Activated naive CD8-positive, alpha-beta T cell (primary cell): ENCODE measurements at regions not wholly inside any gene's neighbourhood (a gene's known extent, or its start where the extent isn't known, plus 50 kb on each side); places are given as distances from the start of the nearest gene placed in this dataset.

Source experiments
- H3K27ac Mint-ChIP-seq: one replicate; pipeline ENCODE4 v1.8.0; 2021; ENCODE audit warnings: mixed read lengths
- H3K27me3 Mint-ChIP-seq: one replicate; pipeline ENCODE4 v1.8.0; 2021; ENCODE audit warnings: mixed read lengths
- H3K36me3 Mint-ChIP-seq: one replicate; pipeline ENCODE4 v1.8.0; 2021; ENCODE audit warnings: mixed read lengths
- H3K4me1 Mint-ChIP-seq: one replicate; pipeline ENCODE4 v1.8.0; 2021; ENCODE audit warnings: low read depth, mixed read lengths
- H3K4me3 Mint-ChIP-seq: one replicate; pipeline ENCODE4 v1.8.0; 2021; ENCODE audit warnings: mild to moderate bottlenecking, mixed read lengths
- H3K9me3 Mint-ChIP-seq: one replicate; pipeline ENCODE4 v1.8.0; 2021; ENCODE audit warnings: low read depth, mixed read lengths

DNA sequence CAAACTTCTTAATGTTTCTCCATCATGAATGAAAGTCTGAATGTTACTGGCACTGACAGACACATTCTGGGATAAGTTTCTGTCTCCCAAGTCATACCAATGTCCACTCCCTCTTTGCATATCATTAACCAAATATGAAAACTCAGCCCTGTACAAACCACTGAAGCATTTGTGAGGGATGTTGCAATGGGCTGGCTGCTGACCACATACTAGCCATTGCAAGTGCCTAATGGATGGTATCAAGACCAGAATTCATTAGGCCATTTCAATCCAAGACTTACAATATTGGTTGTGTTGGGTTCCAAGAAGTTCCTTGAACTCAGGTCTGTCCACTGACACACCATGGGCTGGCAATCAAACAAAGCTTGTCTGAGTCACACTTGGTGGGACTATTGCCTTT lies 73.8 kb downstream of the CBLN2 start:
- no peaks in the 10 kb centered on the region for H3K36me3 Mint-ChIP-seq
- no peaks in the 10 kb centered on the region for H3K4me1 Mint-ChIP-seq
- H3K9me3 Mint-ChIP-seq, result peaks cover 9% of the 10 kb centered on the region
- no peaks in the 10 kb centered on the region for H3K27me3 Mint-ChIP-seq
- H3K27ac Mint-ChIP-seq, result no peak overlapping the region
- no peak overlapping the region for H3K4me3 Mint-ChIP-seq

DNA sequence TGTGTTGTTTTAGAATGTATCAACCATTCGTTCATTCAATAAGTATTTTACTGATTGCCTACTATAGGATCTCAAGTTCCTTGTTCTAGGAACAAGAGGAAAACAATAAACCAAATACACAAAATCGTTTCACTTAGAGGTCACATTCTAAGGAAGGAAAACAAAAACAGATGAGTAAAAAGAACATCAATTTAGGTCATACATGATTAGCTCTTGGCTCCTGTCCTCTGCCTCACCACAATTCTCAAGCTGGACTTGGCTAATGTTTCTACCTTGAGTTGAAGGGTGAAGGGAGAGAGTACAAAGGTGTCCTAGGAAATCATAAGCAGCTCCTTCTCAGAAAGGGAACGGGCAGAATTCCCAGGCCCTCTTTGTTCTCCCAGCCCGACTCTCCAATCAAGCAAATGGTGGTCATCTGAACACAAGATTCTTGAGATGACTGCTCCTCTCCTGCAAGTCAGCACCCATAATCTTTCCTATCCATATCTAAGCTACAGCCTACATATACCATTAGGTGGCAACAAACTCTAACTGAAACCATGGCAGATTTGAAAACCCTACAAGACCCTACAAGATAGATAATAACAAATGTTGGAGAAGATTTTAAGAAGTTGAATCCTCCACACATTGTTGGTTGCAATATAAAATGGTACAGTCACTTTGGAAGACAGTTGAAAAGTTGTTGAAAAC lies 76.0 kb downstream of the CBLN2 start:
- H3K27ac Mint-ChIP-seq, result no peak overlapping the region

DNA sequence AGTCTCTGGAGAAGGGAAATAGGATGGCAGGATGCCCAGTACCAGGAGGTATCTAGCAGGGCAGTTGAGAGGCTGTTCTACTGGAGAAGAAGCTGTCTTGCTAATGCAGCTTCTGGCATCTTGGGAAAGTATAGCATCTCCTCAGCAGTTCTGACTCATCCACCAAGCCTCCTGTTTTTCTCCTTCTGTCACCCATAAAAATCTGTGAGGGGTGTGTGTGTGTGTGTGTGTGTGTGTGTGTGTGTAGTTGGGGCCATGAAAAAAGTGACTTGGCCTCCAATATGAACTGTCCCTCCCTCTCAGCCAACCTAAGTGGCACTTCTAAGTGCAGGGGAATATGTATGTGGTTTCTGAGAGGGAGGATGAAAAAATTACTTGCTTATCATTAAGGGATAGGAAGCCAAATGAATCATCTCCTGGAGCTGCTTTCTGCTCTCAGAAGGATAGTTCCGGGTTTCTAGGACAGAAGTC lies 83.9 kb downstream of the CBLN2 start:
- Mint-ChIP-seq H3K9me3 (peaks cover 4% of the 10 kb centered on the region), H3K4me3 (no peak overlapping the region), H3K36me3 (no peaks in the 10 kb centered on the region), H3K27me3 (no peaks in the 10 kb centered on the region), H3K4me1 (no peaks in the 10 kb centered on the region), H3K27ac (no peak overlapping the region)

More for the DNA sequence above, 76.0 kb downstream of the CBLN2 start:
- no peak overlapping the region for H3K4me3 Mint-ChIP-seq
- H3K27me3 Mint-ChIP-seq, result no peaks in the 10 kb centered on the region
- peaks cover 13% of the 10 kb centered on the region for H3K9me3 Mint-ChIP-seq
- no peaks in the 10 kb centered on the region for H3K4me1 Mint-ChIP-seq
- no peaks in the 10 kb centered on the region for H3K36me3 Mint-ChIP-seq

DNA sequence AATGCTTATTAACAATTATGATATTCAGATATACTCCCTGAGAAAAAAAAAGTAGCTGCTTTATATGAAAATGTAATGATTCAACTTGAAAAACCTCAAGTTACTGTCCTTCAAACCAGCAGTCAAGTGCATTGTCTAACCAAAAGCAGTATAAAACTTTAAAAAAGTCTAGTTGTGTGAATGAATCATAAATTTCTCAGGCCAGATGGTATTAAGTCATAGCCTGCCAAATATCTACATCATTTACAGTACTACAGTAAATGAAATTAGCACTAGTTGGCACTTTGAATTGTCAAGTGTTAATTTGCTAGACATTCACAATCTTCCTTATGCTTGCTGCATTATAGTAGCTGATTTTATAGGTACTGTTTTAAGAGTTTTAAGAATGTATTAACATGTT lies 85.9 kb downstream of the CBLN2 start:
- H3K4me3 Mint-ChIP-seq, result no peak overlapping the region
- no peak overlapping the region for H3K27ac Mint-ChIP-seq
- H3K4me1 Mint-ChIP-seq, result no peaks in the 10 kb centered on the region
- no peaks in the 10 kb centered on the region for H3K27me3 Mint-ChIP-seq
- no peaks in the 10 kb centered on the region for H3K36me3 Mint-ChIP-seq
- no peaks in the 10 kb centered on the region for H3K9me3 Mint-ChIP-seq

DNA sequence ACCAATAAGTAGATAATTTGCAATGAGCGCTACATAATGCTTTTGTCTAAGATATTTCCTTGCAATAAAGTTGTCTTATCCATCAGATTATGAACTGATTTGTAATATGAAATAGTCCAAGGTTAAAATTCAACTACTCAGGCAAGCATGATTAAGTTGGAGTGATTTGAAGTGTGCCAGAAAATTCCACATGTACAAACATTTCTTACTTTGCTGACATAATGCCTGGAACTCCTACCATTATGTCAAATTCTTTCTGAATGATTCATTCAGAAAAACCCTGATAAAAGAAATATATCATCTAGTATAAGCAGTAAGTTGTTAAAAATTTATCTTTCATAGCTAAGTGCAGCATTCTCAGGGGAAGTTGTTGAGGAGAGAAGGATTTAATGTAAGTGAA lies 87.3 kb downstream of the CBLN2 start:
- Mint-ChIP-seq H3K36me3 (no peaks in the 10 kb centered on the region), H3K27ac (no peak overlapping the region), H3K9me3 (peaks cover 7% of the 10 kb centered on the region), H3K27me3 (no peaks in the 10 kb centered on the region), H3K4me1 (no peaks in the 10 kb centered on the region), H3K4me3 (no peak overlapping the region)

DNA sequence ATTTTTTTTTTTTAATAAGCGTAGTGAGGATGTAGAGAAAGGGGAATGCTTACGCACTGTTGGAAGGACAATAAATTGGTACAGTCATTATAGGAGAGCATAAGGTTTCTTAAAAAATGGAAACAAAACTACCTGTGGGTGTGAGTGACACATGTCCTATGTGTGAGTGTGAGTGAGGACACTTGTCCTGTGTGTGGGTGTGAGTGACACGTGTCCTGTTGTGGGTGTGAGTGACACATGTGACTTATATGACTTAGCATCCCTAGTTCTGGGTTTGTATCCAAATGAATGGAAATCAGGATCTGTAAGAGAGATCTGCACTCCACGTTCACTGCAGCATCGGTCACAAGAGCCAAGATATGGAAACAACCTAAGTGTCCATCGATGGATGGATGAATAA lies 91.8 kb downstream of the CBLN2 start:
- Mint-ChIP-seq H3K4me1 (no peaks in the 10 kb centered on the region), H3K4me3 (no peak overlapping the region), H3K27me3 (no peaks in the 10 kb centered on the region), H3K36me3 (no peaks in the 10 kb centered on the region), H3K9me3 (peaks cover 10% of the 10 kb centered on the region), H3K27ac (no peak overlapping the region)

DNA sequence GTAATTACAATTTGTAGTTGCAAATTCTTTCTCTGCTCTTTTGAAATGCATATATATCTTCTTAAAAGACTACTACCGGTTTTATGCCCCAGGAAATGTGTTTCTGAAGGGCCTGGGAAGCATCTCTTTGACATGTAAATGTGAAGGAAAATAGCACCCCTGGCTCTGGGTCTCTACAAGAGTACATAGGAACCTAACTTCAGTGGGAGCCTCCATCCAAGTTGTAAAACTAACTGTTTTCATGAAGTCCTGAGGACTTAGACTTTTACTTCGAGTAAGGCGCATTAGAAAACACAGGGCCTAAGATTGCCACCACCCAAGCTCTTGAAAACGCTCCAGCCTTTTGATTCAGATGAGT lies 99.4 kb downstream of the CBLN2 start:
- H3K4me3 Mint-ChIP-seq, result no peak overlapping the region
- H3K27me3 Mint-ChIP-seq, result no peaks in the 10 kb centered on the region
- no peaks in the 10 kb centered on the region for H3K36me3 Mint-ChIP-seq
- H3K4me1 Mint-ChIP-seq, result no peaks in the 10 kb centered on the region
- no peak overlapping the region for H3K27ac Mint-ChIP-seq
- H3K9me3 Mint-ChIP-seq, result peaks cover 12% of the 10 kb centered on the region

DNA sequence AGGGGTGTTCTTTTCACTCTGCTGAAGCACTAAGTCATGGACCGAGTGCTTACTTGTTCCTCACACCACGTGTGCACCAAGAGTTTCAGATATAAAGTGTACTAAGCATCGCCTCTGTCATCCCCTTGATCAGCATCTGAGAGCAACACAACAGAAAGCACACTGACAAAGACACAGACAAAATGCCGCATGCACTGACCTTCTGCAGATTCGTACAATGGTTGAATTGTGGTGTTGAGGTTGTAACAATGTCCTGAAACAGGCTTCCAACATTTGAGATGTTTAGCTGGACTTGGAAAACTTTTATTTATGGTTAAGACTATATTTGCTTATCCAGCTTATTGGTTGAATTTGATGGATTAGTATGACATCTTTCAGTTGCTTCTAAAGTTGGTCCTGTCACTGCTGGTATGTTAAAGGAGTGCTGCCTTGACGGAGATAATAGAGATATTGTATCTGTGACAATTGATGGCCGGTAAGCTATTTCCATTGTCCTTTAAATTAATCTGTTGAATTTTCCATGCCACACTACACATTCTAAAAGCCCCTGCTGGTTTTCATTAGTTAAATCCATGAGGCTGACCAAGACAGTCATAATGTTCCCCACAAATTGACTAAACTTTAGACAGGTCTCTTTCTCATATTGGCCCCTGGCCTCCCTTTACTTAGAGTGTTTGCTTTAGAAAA lies 99.9 kb downstream of the CBLN2 start:
- H3K27ac Mint-ChIP-seq, result no peak overlapping the region
- no peaks in the 10 kb centered on the region for H3K36me3 Mint-ChIP-seq
- no peak overlapping the region for H3K4me3 Mint-ChIP-seq
- H3K4me1 Mint-ChIP-seq, result no peaks in the 10 kb centered on the region
- H3K27me3 Mint-ChIP-seq, result no peaks in the 10 kb centered on the region
- H3K9me3 Mint-ChIP-seq, result peaks cover 14% of the 10 kb centered on the region

DNA sequence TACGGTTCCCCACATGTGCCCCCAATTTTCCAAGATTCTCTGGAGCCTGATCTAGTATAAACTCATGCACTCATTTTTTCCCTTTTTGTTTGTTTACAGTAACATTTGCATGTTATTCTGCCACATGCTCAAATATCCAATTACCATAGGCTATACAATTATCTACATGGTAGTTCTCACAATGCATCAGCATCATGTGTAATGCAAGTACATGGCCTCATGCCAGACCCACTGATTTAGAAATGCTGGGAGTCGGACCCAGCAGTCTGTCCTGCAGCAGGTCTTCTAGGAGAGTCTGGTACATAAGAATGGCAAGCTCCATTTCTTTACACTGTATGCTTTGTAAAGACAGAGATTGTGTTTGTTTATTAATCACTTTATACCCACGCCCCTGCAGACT lies 107.7 kb downstream of the CBLN2 start:
- no peak overlapping the region for H3K4me3 Mint-ChIP-seq
- no peaks in the 10 kb centered on the region for H3K4me1 Mint-ChIP-seq
- H3K27me3 Mint-ChIP-seq, result no peaks in the 10 kb centered on the region
- H3K9me3 Mint-ChIP-seq, result peaks cover 8% of the 10 kb centered on the region
- H3K36me3 Mint-ChIP-seq, result no peaks in the 10 kb centered on the region
- no peak overlapping the region for H3K27ac Mint-ChIP-seq

DNA sequence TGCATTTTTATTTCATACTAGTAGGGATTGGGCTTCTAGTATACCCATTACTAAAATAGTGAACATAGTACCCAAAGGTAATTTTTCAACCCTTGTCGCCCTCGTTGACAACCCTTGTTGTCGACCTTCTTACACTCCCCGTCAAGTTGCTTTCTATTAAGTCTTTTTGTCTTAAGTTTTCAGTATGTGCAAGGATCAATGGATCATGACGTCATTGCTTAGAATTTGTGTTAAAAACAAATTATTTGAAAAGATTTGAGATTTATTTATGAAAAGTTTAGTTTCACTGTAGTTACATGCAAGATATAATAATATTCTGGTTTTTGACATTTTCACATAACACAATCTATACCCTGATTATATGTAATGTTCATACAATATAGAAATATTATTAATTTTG lies 110.4 kb downstream of the CBLN2 start:
- Mint-ChIP-seq H3K27ac (no peak overlapping the region), H3K36me3 (no peaks in the 10 kb centered on the region), H3K27me3 (no peaks in the 10 kb centered on the region), H3K9me3 (no peaks in the 10 kb centered on the region), H3K4me1 (no peaks in the 10 kb centered on the region), H3K4me3 (no peak overlapping the region)

DNA sequence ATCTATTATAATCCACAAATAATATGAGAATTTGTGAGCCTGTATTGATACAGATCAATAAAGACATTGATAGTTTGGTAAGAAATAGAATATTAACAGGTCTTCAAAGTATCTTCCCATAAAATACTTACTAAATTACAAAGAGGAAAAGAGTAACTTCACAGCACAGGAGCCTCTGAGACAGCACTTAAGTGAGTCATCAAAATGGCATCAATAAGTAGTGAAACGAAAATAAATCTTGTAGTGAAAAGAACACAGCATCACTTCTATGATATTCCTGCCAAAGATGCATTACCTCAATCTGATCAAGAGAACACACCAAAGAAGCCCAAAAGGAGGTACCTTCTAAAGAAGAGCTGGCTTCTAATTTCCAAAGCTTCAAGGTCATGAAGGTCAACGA lies 116.4 kb downstream of the CBLN2 start:
- no peak overlapping the region for H3K27ac Mint-ChIP-seq
- H3K36me3 Mint-ChIP-seq, result no peaks in the 10 kb centered on the region
- no peaks in the 10 kb centered on the region for H3K4me1 Mint-ChIP-seq
- no peak overlapping the region for H3K4me3 Mint-ChIP-seq
- no peaks in the 10 kb centered on the region for H3K27me3 Mint-ChIP-seq
- peaks cover 4% of the 10 kb centered on the region for H3K9me3 Mint-ChIP-seq

DNA sequence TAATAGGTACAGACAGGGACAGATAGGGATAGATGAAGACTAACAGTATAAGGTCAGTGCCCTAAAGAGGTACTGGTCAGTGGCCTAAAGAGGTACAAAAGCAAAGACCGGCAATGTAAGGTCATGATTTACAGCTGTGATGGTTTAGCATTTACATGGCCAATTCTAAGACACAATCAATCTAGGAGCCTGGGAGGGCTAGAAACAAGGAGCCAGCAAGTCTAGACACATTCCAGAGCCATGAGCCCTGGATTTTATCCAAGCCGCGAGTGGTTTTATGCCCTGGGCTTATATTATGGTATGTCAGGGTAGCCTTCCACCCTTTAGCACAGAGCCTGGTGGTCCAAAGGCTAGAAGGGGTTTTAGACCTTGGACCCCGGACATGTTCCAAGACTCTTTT lies 124.2 kb downstream of the CBLN2 start:
- Mint-ChIP-seq H3K27me3 (no peaks in the 10 kb centered on the region), H3K4me3 (no peak overlapping the region), H3K27ac (no peak overlapping the region), H3K4me1 (no peaks in the 10 kb centered on the region), H3K36me3 (no peaks in the 10 kb centered on the region), H3K9me3 (no peaks in the 10 kb centered on the region)

DNA sequence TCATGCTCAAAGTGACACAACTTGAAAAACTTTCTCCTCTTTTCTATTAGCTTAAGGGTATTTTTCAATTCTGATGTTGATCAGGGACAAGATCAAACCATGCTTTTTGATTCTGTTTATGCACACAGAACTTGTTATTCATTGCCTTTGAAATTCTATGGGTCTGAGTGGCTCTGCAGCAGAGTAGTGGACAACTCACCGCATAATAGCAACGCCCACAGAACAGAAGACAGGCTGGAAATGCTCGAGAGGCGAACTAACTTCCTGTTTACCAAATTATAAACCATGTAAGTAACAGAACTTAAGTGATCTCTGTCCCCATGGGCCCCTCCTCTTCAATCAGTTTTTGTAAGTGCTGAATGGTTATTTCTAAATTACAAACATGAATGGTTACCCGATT lies 131.2 kb downstream of the CBLN2 start:
- no peaks in the 10 kb centered on the region for H3K27me3 Mint-ChIP-seq
- no peaks in the 10 kb centered on the region for H3K36me3 Mint-ChIP-seq

DNA sequence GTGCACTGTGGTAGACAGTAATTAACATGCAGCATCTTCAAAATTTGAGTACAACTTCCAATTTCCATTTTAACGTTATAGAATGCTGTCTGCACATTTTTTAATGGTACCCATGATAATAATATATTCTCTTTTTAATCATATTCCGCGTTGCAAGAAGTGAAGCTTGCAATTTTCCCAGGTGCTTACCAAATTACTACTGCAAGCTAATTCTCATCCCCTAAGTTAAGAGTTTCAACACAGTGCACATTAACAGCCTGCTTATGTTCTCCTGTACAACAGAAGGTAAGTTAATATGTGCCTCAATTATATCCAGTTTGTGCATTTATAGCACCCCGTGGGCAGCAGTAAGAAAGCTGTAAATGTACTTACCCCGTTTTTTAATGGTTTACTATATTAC lies 132.9 kb downstream of the CBLN2 start:
- no peak overlapping the region for H3K4me3 Mint-ChIP-seq
- no peak overlapping the region for H3K27ac Mint-ChIP-seq
- H3K4me1 Mint-ChIP-seq, result no peaks in the 10 kb centered on the region
- no peaks in the 10 kb centered on the region for H3K36me3 Mint-ChIP-seq
- peaks cover 6% of the 10 kb centered on the region for H3K9me3 Mint-ChIP-seq
- no peaks in the 10 kb centered on the region for H3K27me3 Mint-ChIP-seq

More for the DNA sequence above, 131.2 kb downstream of the CBLN2 start:
- Mint-ChIP-seq H3K4me3 (no peak overlapping the region), H3K27ac (no peak overlapping the region), H3K4me1 (no peaks in the 10 kb centered on the region), H3K9me3 (no peaks in the 10 kb centered on the region)

DNA sequence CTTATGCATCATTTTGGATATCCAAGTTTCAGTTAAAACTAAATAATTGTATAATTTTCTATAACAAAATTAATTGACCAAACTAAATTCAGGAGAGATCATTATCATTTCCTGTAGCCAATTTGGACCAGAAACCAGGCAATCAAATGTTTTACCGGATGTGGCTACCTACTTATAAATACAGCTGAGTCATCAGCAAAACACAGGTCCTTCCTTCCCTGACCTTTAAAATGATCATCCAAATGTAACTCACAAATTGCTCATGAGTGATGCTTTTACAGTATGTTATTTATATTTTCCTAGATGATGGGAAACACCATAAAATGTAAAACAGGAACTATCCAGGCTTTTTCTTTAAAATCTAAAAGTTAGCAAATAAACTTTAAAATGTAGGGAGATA lies 133.7 kb downstream of the CBLN2 start:
- no peaks in the 10 kb centered on the region for H3K36me3 Mint-ChIP-seq
- H3K9me3 Mint-ChIP-seq, result peaks cover 6% of the 10 kb centered on the region
- no peak overlapping the region for H3K4me3 Mint-ChIP-seq
- no peaks in the 10 kb centered on the region for H3K4me1 Mint-ChIP-seq
- H3K27ac Mint-ChIP-seq, result no peak overlapping the region
- no peaks in the 10 kb centered on the region for H3K27me3 Mint-ChIP-seq

DNA sequence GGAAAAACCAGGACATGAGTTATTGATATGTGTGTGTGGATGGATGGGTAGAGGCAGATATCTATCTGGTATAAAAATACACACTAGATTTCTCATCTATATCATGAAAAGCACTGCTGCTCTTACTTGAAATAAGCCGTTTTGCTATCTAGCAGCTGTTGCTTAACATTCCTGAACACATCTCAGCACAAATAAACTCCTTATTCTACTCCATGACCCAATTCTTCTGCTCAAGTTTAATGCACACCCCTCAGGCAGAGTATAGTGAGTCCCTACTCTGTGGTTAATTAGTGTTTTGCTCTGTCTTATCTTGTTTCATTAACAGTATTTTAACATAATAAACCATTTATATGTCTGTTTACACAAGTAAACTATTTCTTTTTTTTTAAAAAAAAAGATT lies 134.2 kb downstream of the CBLN2 start:
- H3K27ac Mint-ChIP-seq, result no peak overlapping the region
- no peaks in the 10 kb centered on the region for H3K27me3 Mint-ChIP-seq
- H3K9me3 Mint-ChIP-seq, result peaks cover 6% of the 10 kb centered on the region
- no peaks in the 10 kb centered on the region for H3K36me3 Mint-ChIP-seq
- no peak overlapping the region for H3K4me3 Mint-ChIP-seq
- H3K4me1 Mint-ChIP-seq, result no peaks in the 10 kb centered on the region
